ENCODE measurements at regions not wholly inside any gene's neighbourhood (a gene's known extent, or its start where the extent isn't known, plus 50 kb on each side); places are given as distances from the start of the nearest gene placed in this dataset.

DNA sequence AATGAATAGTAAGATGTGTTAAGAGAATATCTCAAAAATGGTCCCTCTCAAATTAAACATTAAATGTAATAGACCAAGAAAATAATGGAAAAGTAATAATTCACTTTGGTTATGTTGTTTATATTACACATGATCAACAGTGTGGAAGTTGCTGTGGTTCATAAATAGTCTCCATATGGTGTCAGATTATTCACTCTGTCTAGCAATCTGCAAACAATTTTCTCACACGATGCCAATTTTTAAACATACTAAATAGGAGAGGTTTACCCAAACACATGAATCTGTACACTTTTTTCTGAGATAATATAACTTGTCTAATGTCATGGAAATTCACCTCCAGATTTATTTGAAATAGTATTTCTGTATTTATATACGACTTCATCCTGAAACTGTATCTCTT is 217.4 kb upstream of the FBXL7 start:
- TF ChIP-seq, protein P1, sequence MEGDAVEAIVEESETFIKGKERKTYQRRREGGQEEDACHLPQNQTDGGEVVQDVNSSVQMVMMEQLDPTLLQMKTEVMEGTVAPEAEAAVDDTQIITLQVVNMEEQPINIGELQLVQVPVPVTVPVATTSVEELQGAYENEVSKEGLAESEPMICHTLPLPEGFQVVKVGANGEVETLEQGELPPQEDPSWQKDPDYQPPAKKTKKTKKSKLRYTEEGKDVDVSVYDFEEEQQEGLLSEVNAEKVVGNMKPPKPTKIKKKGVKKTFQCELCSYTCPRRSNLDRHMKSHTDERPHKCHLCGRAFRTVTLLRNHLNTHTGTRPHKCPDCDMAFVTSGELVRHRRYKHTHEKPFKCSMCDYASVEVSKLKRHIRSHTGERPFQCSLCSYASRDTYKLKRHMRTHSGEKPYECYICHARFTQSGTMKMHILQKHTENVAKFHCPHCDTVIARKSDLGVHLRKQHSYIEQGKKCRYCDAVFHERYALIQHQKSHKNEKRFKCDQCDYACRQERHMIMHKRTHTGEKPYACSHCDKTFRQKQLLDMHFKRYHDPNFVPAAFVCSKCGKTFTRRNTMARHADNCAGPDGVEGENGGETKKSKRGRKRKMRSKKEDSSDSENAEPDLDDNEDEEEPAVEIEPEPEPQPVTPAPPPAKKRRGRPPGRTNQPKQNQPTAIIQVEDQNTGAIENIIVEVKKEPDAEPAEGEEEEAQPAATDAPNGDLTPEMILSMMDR (IDR thresholded peaks at IDR 0.05): no peak
- TF ChIP-seq EP300 (IDR thresholded peaks at IDR 0.05) (no peak), POLR2AphosphoS5 (IDR thresholded peaks at IDR 0.05) (no peak), POLR2A (IDR thresholded peaks at IDR 0.05; ENCODE audit: low read depth) (no peak)

All from esophagus muscularis mucosa (tissue), 4 donors.